ENCODE measurements at regions not wholly inside any gene's neighbourhood (a gene's known extent, or its start where the extent isn't known, plus 50 kb on each side); places are given as distances from the start of the nearest gene placed in this dataset.
"Not testable (repeated sequence)": the region's sequence is repeated elsewhere in the genome, so short reads cannot be mapped to it uniquely, and the experiment has no call there.

DNA sequence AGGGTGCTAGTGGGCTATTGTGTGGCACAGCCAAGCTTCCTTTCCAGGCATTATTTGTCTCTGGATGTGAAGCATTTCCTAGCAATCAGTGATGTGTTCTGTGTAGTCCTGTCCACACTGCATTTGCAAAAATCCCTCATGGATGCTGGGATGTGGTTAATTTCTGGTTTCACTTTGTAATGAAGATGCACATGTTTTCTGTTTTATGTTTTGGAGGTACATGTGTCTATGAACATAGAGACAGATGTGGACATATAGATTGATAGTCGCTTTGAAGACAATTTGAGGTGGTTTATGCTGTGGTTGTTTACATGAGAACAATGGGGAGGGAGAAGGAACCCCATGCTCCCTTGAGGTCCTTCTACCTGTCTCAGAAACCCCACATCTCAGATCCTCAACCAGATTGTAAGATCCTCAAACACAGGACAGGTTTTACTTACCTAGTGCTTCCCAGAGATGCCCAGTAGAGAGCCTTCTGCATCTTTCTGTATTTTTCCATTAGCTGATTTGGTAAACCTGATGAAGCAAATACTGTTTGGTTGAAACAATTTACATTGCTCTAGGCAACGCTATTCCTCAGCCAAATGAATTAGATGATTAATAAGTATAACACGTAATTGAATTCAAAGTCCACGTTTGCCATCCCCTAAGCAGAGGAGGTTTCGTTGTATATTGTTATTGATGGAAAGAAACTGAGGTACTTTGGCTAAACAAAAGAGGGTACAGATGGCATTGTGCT, 204.4 kb downstream of the SPP2 start:
- H3K9me3 ChIP-seq (ENCODE audit: control insufficient read depth, insufficient read depth, low read length) = no peaks in the 10 kb centered on the region
- no peaks in the 10 kb centered on the region for H3K36me3 ChIP-seq (ENCODE audit: control insufficient read depth, insufficient read depth, low read length)
- DNase-seq (ENCODE audit: low read depth, low spot score) = no peak
- no peak overlapping the region for H3K27ac ChIP-seq (ENCODE audit: low read length)
- H3K4me1 ChIP-seq (ENCODE audit: control insufficient read depth, insufficient read depth, low read length) = 0 out of 2 replicates have a peak, but pooled peaks cover 1% of the 10 kb centered on the region
- no CpG with 5 or more reads among the region's 5 CpGs for WGBS (ENCODE audit: insufficient coverage, insufficient read length)
- no peak overlapping the region for H3K4me3 ChIP-seq (ENCODE audit: low read length)
- H3K27me3 ChIP-seq (ENCODE audit: control insufficient read depth, insufficient read depth, low read length) = no peaks in the 10 kb centered on the region

DNA sequence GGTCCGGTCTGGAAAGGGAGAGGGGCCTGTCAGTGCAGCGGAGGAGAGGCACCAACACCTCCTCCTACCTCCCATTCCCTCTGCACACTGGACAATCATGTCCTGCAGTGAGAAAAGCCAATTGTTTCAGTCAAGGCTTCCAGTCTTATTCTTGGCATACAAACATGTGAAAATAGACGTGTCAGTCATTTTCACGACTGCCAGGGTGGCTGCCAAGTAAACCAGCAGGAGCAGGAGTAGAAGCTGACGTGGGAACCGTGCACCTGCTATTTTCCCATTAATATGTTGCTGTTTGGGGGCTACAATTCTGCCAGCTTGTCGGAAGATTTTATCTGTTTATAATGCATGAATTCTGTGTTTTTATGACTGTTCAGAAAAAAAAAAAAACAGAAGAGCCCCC, 202.3 kb downstream of the SPP2 start:
- no peaks in the 10 kb centered on the region for H3K27me3 ChIP-seq (ENCODE audit: control insufficient read depth, insufficient read depth, low read length)
- no peaks in the 10 kb centered on the region for H3K4me1 ChIP-seq (ENCODE audit: control insufficient read depth, insufficient read depth, low read length)
- H3K4me3 ChIP-seq (ENCODE audit: low read length) = no peak overlapping the region
- DNase-seq (ENCODE audit: low read depth, low spot score) = no peak
- H3K27ac ChIP-seq (ENCODE audit: low read length) = no peak overlapping the region
- H3K9me3 ChIP-seq (ENCODE audit: control insufficient read depth, insufficient read depth, low read length) = no peaks in the 10 kb centered on the region
- H3K36me3 ChIP-seq (ENCODE audit: control insufficient read depth, insufficient read depth, low read length) = no peaks in the 10 kb centered on the region; the same call in 1 of the 2 replicates
- no CpG with 5 or more reads among the region's 7 CpGs for WGBS (ENCODE audit: insufficient coverage, insufficient read length)

GRCh38 chr2:234251326-234252271, 201.1 kb downstream of the SPP2 start:
- H3K36me3 ChIP-seq (ENCODE audit: control insufficient read depth, insufficient read depth, low read length) = no peaks in the 10 kb centered on the region; the same call in 1 of the 2 replicates
- WGBS (ENCODE audit: insufficient coverage, insufficient read length) = no CpG with 5 or more reads among the region's 8 CpGs
- no peaks in the 10 kb centered on the region for H3K4me1 ChIP-seq (ENCODE audit: control insufficient read depth, insufficient read depth, low read length)
- H3K9me3 ChIP-seq (ENCODE audit: control insufficient read depth, insufficient read depth, low read length) = peaks cover 2% of the 10 kb centered on the region
- H3K27ac ChIP-seq (ENCODE audit: low read length) = no peak overlapping the region
- H3K27me3 ChIP-seq (ENCODE audit: control insufficient read depth, insufficient read depth, low read length) = no peaks in the 10 kb centered on the region
- no peak overlapping the region for H3K4me3 ChIP-seq (ENCODE audit: low read length)
- no peak for DNase-seq (ENCODE audit: low read depth, low spot score)

DNA sequence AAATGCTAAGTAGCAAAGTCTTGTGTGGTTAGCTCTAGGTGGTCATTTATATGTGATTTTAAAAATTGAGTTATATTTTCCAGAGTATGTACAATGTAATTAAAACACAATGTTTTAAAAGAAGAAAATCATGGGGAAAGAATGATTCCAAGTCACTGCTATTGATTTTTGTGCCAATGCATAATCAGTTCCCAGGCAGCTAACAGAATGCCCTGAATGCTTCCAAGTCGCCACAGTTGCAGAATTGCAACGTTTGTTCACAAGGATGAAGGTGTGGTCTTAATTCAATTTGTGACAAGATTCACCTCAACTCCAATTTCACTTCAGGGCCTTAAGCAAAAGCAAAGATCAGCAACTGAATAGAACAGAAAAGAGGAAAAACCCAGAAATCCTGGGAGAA, 200.4 kb downstream of the SPP2 start:
- Histone ChIP-seq H3K4me3 (ENCODE audit: low read length) (no peak overlapping the region), H3K27ac (ENCODE audit: low read length) (no peak overlapping the region), H3K36me3 (ENCODE audit: control insufficient read depth, insufficient read depth, low read length) (no peaks in the 10 kb centered on the region; the same call in 1 of the 2 replicates), H3K9me3 (ENCODE audit: control insufficient read depth, insufficient read depth, low read length) (peaks cover 2% of the 10 kb centered on the region), H3K27me3 (ENCODE audit: control insufficient read depth, insufficient read depth, low read length) (no peaks in the 10 kb centered on the region), H3K4me1 (ENCODE audit: control insufficient read depth, insufficient read depth, low read length) (no peaks in the 10 kb centered on the region)
- DNase-seq (ENCODE audit: low read depth, low spot score) = no peak
- no CpG with 5 or more reads among the region's 2 CpGs for WGBS (ENCODE audit: insufficient coverage, insufficient read length)

DNA sequence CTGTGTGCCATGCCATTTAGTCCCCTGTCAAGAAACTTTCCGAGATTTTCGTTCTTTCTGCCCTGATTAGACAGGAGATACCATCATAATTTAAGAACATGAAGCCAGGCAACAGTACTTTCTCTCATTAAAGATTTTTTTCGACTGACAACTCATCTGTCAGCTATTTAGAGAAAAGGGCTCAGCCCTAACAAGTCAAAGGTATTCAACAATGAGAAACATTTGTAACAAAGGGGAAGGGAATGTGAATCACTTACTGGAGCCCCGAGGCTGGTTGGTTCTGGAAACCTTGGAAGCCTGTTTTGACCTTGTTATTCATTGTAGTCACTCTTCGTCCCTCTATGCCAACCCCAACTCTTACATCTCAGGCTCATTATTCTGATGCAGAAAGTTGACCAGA, 199.4 kb downstream of the SPP2 start:
- Histone ChIP-seq H3K27me3 (ENCODE audit: control insufficient read depth, insufficient read depth, low read length) (no peaks in the 10 kb centered on the region), H3K36me3 (ENCODE audit: control insufficient read depth, insufficient read depth, low read length) (no peaks in the 10 kb centered on the region; the same call in 1 of the 2 replicates), H3K27ac (ENCODE audit: low read length) (no peak overlapping the region), H3K4me1 (ENCODE audit: control insufficient read depth, insufficient read depth, low read length) (no peaks in the 10 kb centered on the region), H3K9me3 (ENCODE audit: control insufficient read depth, insufficient read depth, low read length) (peaks cover 2% of the 10 kb centered on the region), H3K4me3 (ENCODE audit: low read length) (no peak overlapping the region)
- no peak for DNase-seq (ENCODE audit: low read depth, low spot score)
- WGBS (ENCODE audit: insufficient coverage, insufficient read length) = no CpG with 5 or more reads among the region's 5 CpGs

GRCh38 chr2:234249034-234249735, 198.7 kb downstream of the SPP2 start:
- WGBS (ENCODE audit: insufficient coverage, insufficient read length) = no CpG with 5 or more reads among the region's 5 CpGs
- Histone ChIP-seq H3K27me3 (ENCODE audit: control insufficient read depth, insufficient read depth, low read length) (no peaks in the 10 kb centered on the region), H3K4me3 (ENCODE audit: low read length) (no peak overlapping the region), H3K9me3 (ENCODE audit: control insufficient read depth, insufficient read depth, low read length) (peaks cover 2% of the 10 kb centered on the region), H3K27ac (ENCODE audit: low read length) (no peak overlapping the region), H3K4me1 (ENCODE audit: control insufficient read depth, insufficient read depth, low read length) (no peaks in the 10 kb centered on the region), H3K36me3 (ENCODE audit: control insufficient read depth, insufficient read depth, low read length) (no peaks in the 10 kb centered on the region; the same call in 1 of the 2 replicates)
- no peak for DNase-seq (ENCODE audit: low read depth, low spot score)

- H3K27me3 ChIP-seq (ENCODE audit: control insufficient read depth, insufficient read depth, low read length); H3K27ac ChIP-seq (ENCODE audit: low read length); DNase-seq (ENCODE audit: low read depth, low spot score); H3K9me3 ChIP-seq (ENCODE audit: control insufficient read depth, insufficient read depth, low read length); H3K36me3 ChIP-seq (ENCODE audit: control insufficient read depth, insufficient read depth, low read length); H3K4me1 ChIP-seq (ENCODE audit: control insufficient read depth, insufficient read depth, low read length); H3K4me3 ChIP-seq (ENCODE audit: low read length): not testable (repeated sequence)
- WGBS (ENCODE audit: insufficient coverage, insufficient read length) = no CpG with 5 or more reads among the region's 10 CpGs
These were observed 197.8 kb downstream of the SPP2 start for GRCh38 chr2:234248213-234248710.

DNA sequence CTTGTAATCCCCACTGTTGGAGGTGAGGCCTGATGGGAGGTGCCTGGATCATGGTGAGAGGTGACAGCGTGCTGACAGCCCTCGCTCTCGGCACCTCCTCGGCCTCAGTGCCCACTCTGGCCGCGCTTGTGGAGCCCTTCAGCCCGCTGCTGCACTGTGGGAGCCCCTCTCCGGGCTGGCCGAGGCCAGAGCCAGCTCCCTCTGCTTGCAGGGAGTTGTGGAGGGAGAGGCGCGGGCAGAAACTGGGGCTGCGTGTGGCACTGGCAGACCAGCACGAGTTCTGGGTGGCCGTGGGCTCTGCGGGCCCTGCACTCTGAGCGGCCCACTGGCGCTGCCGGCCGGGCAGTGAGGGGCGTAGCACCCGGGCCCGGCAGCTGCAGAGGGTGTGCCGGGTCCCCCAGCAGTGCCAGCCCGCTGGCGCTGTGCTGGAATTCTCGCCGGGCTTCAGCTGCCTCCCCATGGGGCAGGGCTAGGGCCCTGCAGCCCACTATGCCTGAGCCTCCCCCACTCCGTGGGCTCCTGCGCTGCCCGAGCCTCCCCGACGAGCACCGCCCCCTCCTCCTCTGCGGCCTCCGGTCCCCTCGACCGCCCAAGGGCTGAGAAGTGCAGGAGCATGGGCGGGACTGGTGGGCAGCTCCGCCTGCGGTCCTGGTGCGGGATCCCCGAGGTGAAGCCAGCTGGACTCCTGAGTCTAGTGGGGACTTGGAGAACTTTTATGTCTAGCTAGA, 197.1 kb downstream of the SPP2 start:
- no CpG with 5 or more reads among the region's 42 CpGs for WGBS (ENCODE audit: insufficient coverage, insufficient read length)
- no peak overlapping the region for H3K27ac ChIP-seq (ENCODE audit: low read length)
- H3K27me3 ChIP-seq (ENCODE audit: control insufficient read depth, insufficient read depth, low read length) = no peaks in the 10 kb centered on the region
- H3K4me3 ChIP-seq (ENCODE audit: low read length) = no peak overlapping the region
- no peaks in the 10 kb centered on the region for H3K4me1 ChIP-seq (ENCODE audit: control insufficient read depth, insufficient read depth, low read length)
- H3K36me3 ChIP-seq (ENCODE audit: control insufficient read depth, insufficient read depth, low read length) = no peaks in the 10 kb centered on the region; the same call in 1 of the 2 replicates
- DNase-seq (ENCODE audit: low read depth, low spot score) = no peak
- peaks cover 2% of the 10 kb centered on the region for H3K9me3 ChIP-seq (ENCODE audit: control insufficient read depth, insufficient read depth, low read length)

- H3K27me3 ChIP-seq (ENCODE audit: control insufficient read depth, insufficient read depth, low read length) = no peaks in the 10 kb centered on the region
- H3K9me3 ChIP-seq (ENCODE audit: control insufficient read depth, insufficient read depth, low read length) = peaks cover 2% of the 10 kb centered on the region
- H3K27ac ChIP-seq (ENCODE audit: low read length) = no peak overlapping the region
- H3K4me1 ChIP-seq (ENCODE audit: control insufficient read depth, insufficient read depth, low read length) = no peaks in the 10 kb centered on the region
- WGBS (ENCODE audit: insufficient coverage, insufficient read length) = no CpG with 5 or more reads among the region's 5 CpGs
- H3K36me3 ChIP-seq (ENCODE audit: control insufficient read depth, insufficient read depth, low read length) = no peaks in the 10 kb centered on the region; the same call in 1 of the 2 replicates
- no peak for DNase-seq (ENCODE audit: low read depth, low spot score)
- no peak overlapping the region for H3K4me3 ChIP-seq (ENCODE audit: low read length)
These were observed 195.4 kb downstream of the SPP2 start for GRCh38 chr2:234245945-234246344.

All from iPS DF 6.9 (cell line).